Neural cell (in vitro differentiated cells): ENCODE measurements at regions not wholly inside any gene's neighbourhood (a gene's known extent, or its start where the extent isn't known, plus 50 kb on each side); places are given as distances from the start of the nearest gene placed in this dataset.

ENCODE experiments used
- EZH2 ChIP-seq: fragments of 200-600, 300-800 bp; shearing (Covaris generic), sonication (generic); IDR thresholded peaks from 2 replicates; pipeline ENCODE4 v1.6.1; 2014; ENCODE audit warnings: antibody characterized with exemption, low read length, borderline replicate concordance, mild to moderate bottlenecking; ENCODE audit not compliant: insufficient read depth, poor library complexity, severe bottlenecking
- MXI1 ChIP-seq: fragments of 450-650 bp; conservative IDR thresholded peaks from 2 replicates; pipeline ENCODE4 v1.6.1; 2014; ENCODE audit warnings: antibody characterized with exemption, mild to moderate bottlenecking; ENCODE audit not compliant: poor library complexity, severe bottlenecking
- POLR2AphosphoS5 ChIP-seq: IDR thresholded peaks from 2 replicates; pipeline ENCODE4 v1.6.1; 2012
- TAF1 ChIP-seq: IDR thresholded peaks from 2 replicates; pipeline ENCODE4 v1.6.1; 2012; ENCODE audit warnings: low read depth
- TF ChIP-seq, protein P1 (sequence below): fragments of 450-650 bp; IDR thresholded peaks from 2 replicates; pipeline ENCODE4 v1.5.1; 2014; ENCODE audit warnings: antibody characterized with exemption, mild to moderate bottlenecking, moderate library complexity; ENCODE audit not compliant: poor library complexity, severe bottlenecking
- TF ChIP-seq, protein P2 (sequence below): IDR thresholded peaks from 2 replicates; pipeline ENCODE4 v1.6.1; 2012; ENCODE audit warnings: borderline replicate concordance

DNA sequence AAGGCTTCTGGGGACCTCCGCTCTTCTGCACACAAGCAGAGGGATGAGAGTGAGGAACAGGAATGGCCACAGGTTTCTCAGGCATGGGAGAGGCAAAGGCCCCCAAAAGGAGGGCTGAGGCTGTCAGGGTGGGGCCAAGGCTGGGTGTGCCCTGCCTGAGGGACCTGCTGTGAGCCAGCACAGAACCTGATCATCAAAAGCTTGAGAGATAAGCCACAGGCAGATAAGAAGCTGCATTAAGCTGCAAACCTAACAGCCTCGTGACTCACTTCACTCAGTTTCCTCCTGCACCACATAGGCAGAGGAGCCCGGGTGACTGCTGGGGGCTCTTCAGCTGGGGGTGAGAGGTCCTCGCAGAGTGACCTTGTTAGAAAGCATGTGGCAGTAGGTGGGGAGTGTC, 64.5 kb upstream of the LAPTM4A start:
- TF ChIP-seq MXI1: no peak
- TF ChIP-seq TAF1: no peak
- TF ChIP-seq POLR2AphosphoS5: no peak
- TF ChIP-seq, protein P1, sequence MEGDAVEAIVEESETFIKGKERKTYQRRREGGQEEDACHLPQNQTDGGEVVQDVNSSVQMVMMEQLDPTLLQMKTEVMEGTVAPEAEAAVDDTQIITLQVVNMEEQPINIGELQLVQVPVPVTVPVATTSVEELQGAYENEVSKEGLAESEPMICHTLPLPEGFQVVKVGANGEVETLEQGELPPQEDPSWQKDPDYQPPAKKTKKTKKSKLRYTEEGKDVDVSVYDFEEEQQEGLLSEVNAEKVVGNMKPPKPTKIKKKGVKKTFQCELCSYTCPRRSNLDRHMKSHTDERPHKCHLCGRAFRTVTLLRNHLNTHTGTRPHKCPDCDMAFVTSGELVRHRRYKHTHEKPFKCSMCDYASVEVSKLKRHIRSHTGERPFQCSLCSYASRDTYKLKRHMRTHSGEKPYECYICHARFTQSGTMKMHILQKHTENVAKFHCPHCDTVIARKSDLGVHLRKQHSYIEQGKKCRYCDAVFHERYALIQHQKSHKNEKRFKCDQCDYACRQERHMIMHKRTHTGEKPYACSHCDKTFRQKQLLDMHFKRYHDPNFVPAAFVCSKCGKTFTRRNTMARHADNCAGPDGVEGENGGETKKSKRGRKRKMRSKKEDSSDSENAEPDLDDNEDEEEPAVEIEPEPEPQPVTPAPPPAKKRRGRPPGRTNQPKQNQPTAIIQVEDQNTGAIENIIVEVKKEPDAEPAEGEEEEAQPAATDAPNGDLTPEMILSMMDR: no peak
- TF ChIP-seq, protein P2, sequence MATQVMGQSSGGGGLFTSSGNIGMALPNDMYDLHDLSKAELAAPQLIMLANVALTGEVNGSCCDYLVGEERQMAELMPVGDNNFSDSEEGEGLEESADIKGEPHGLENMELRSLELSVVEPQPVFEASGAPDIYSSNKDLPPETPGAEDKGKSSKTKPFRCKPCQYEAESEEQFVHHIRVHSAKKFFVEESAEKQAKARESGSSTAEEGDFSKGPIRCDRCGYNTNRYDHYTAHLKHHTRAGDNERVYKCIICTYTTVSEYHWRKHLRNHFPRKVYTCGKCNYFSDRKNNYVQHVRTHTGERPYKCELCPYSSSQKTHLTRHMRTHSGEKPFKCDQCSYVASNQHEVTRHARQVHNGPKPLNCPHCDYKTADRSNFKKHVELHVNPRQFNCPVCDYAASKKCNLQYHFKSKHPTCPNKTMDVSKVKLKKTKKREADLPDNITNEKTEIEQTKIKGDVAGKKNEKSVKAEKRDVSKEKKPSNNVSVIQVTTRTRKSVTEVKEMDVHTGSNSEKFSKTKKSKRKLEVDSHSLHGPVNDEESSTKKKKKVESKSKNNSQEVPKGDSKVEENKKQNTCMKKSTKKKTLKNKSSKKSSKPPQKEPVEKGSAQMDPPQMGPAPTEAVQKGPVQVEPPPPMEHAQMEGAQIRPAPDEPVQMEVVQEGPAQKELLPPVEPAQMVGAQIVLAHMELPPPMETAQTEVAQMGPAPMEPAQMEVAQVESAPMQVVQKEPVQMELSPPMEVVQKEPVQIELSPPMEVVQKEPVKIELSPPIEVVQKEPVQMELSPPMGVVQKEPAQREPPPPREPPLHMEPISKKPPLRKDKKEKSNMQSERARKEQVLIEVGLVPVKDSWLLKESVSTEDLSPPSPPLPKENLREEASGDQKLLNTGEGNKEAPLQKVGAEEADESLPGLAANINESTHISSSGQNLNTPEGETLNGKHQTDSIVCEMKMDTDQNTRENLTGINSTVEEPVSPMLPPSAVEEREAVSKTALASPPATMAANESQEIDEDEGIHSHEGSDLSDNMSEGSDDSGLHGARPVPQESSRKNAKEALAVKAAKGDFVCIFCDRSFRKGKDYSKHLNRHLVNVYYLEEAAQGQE: no peak
- no peak for TF ChIP-seq EZH2
